Keratinocyte (primary cell): ENCODE measurements at regions not wholly inside any gene's neighbourhood (a gene's known extent, or its start where the extent isn't known, plus 50 kb on each side); places are given as distances from the start of the nearest gene placed in this dataset.

Source experiments
- DNase-seq: peaks from one replicate; pipeline ENCODE4 v3.0.0-alpha.2; 2011; ENCODE audit warnings: low read depth, missing footprints, low spot score
- FAIRE-seq: peaks from 2 replicates; lab custom pipeline; 2011; peaks lifted over from hg19 to GRCh38; lab: Jason Lieb, UNC
- H2AFZ ChIP-seq: 2 replicates; pipeline ENCODE4 v1.6.0; 2012; ENCODE audit warnings: low read length, control low read depth, inconsistent platforms; ENCODE audit not compliant: control insufficient read depth
- H3K27ac ChIP-seq: 2 replicates; pipeline ENCODE4 v1.5.1; 2011; ENCODE audit warnings: low read length; ENCODE audit not compliant: control insufficient read depth, insufficient read depth
- H3K27me3 ChIP-seq: 3 replicates; pipeline ENCODE4 v1.6.0; 2011; ENCODE audit warnings: low read length; ENCODE audit not compliant: control insufficient read depth, insufficient read depth; ENCODE audit errors: extremely low read depth
- H3K36me3 ChIP-seq, 2 experiments: 2 replicates in 1 of 2; 3 replicates in 1 of 2; pipeline ENCODE4 v1.5.1; 2011; ENCODE audit warnings: low read length in 2 of 2, mild to moderate bottlenecking in 1 of 2; ENCODE audit not compliant: control insufficient read depth in 2 of 2, insufficient read depth in 2 of 2; ENCODE audit errors: extremely low read depth in 1 of 2
- H3K4me1 ChIP-seq: 3 replicates; pipeline ENCODE4 v1.5.1; 2011; ENCODE audit warnings: low read length; ENCODE audit not compliant: control insufficient read depth, insufficient read depth; ENCODE audit errors: extremely low read depth
- H3K4me2 ChIP-seq: 3 replicates; pipeline ENCODE4 v1.6.0; 2011; ENCODE audit warnings: low read depth, low read length; ENCODE audit not compliant: control insufficient read depth, insufficient read depth; ENCODE audit errors: extremely low read depth
- H3K4me3 ChIP-seq, 3 experiments: fragments of 200-600 bp in 1 of 3; sonication (generic) in 1 of 3; 2 replicates in 2 of 3; 3 replicates in 1 of 3; pipeline ENCODE4 v1.5.1; 2011 to 2016; ENCODE audit warnings: low read length in 3 of 3, mild to moderate bottlenecking in 3 of 3, control low read depth in 2 of 3, inconsistent platforms in 1 of 3, low read depth in 1 of 3, mixed read lengths in 1 of 3, mixed run types in 1 of 3, moderate library complexity in 1 of 3; ENCODE audit not compliant: control insufficient read depth in 2 of 3, insufficient read depth in 2 of 3; ENCODE audit errors: extremely low read depth in 1 of 3
- H3K79me2 ChIP-seq: 2 replicates; pipeline ENCODE4 v1.6.0; 2012; ENCODE audit warnings: low read length; ENCODE audit not compliant: control insufficient read depth, insufficient read depth
- H3K9ac ChIP-seq: 3 replicates; pipeline ENCODE4 v1.6.0; 2011; ENCODE audit warnings: low read length; ENCODE audit not compliant: control insufficient read depth, insufficient read depth; ENCODE audit errors: extremely low read depth
- H3K9me1 ChIP-seq: 3 replicates; pipeline ENCODE4 v1.6.0; 2011; ENCODE audit warnings: low read length; ENCODE audit not compliant: control insufficient read depth, insufficient read depth; ENCODE audit errors: extremely low read depth
- H3K9me3 ChIP-seq: 2 replicates; pipeline ENCODE4 v1.5.1; 2012; ENCODE audit warnings: low read depth, low read length; ENCODE audit not compliant: control insufficient read depth
- H4K20me1 ChIP-seq: 3 replicates; pipeline ENCODE4 v1.6.0; 2011; ENCODE audit warnings: low read length; ENCODE audit not compliant: control insufficient read depth, insufficient read depth; ENCODE audit errors: extremely low read depth
- EZH2 ChIP-seq: IDR thresholded peaks from one replicate; pipeline ENCODE4 v1.6.1; 2012; ENCODE audit warnings: inconsistent platforms, mild to moderate bottlenecking, low read length, moderate library complexity
- dilution Hi-C: fragments of 300-500 bp; cut with MboI; formaldehyde crosslinking; loops from one replicate; pipeline ENCODE4 v1.7.0; 2020; ENCODE audit warnings: low sequenced_read_pairs; ENCODE audit not compliant: extremely low pct_ligation_motif_present
- TF ChIP-seq, protein P1 (sequence below), 3 experiments: IDR thresholded peaks in 1 of 3; conservative IDR thresholded peaks in 1 of 3; optimal IDR thresholded peaks in 1 of 3; 2 replicates in 2 of 3; 3 replicates in 1 of 3; pipeline versions ENCODE3 to v1.5.1; 2011; ENCODE audit warnings: low read length in 3 of 3, mild to moderate bottlenecking in 3 of 3, moderate library complexity in 2 of 3, control low read depth in 1 of 3, inconsistent platforms in 1 of 3; ENCODE audit not compliant: insufficient read depth in 2 of 3; ENCODE audit errors: extremely low read depth in 1 of 3

DNA sequence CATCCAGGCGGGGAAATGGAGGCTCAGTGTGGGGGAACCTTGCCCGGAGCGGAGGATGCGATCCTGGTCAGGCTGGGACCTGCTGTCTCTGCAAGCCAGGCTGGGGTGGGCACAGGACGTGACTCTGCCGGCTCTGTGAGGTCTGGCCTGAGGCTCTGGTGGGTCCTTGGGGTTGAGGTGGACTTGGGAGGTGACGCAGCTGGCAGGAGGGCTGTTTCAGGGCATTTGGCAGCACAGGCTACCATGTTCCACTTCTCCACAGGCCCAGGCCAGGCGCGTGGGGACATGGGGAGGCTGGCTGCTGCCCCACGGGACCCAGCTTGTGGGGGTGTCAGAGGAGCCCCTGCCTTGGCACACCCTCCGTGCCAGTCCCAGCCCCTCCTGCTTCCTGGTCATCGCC lies 1199.7 kb downstream of the BRD1 start:
- DNase-seq (no peak), FAIRE-seq (no peak)
- peaks cover 15% of the 10 kb centered on the region for H3K9me3 ChIP-seq
- no peaks in the 10 kb centered on the region for H3K9me1 ChIP-seq
- H3K4me3 ChIP-seq = no peak overlapping the region
- H3K79me2 ChIP-seq = no peaks in the 10 kb centered on the region
- H2AFZ ChIP-seq = no peak overlapping the region
- H3K27ac ChIP-seq = no peak overlapping the region
- no peaks in the 10 kb centered on the region for H3K36me3 ChIP-seq
- no peaks in the 10 kb centered on the region for H3K4me1 ChIP-seq
- TF ChIP-seq, protein P1, sequence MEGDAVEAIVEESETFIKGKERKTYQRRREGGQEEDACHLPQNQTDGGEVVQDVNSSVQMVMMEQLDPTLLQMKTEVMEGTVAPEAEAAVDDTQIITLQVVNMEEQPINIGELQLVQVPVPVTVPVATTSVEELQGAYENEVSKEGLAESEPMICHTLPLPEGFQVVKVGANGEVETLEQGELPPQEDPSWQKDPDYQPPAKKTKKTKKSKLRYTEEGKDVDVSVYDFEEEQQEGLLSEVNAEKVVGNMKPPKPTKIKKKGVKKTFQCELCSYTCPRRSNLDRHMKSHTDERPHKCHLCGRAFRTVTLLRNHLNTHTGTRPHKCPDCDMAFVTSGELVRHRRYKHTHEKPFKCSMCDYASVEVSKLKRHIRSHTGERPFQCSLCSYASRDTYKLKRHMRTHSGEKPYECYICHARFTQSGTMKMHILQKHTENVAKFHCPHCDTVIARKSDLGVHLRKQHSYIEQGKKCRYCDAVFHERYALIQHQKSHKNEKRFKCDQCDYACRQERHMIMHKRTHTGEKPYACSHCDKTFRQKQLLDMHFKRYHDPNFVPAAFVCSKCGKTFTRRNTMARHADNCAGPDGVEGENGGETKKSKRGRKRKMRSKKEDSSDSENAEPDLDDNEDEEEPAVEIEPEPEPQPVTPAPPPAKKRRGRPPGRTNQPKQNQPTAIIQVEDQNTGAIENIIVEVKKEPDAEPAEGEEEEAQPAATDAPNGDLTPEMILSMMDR (optimal IDR thresholded peaks at IDR 0.05 in 1 of 3, IDR thresholded peaks at IDR 0.05 in 1 of 3, conservative IDR thresholded peaks at IDR 0.05 in 1 of 3; ENCODE audit: extremely low read depth in 1 of 3, insufficient read depth in 2 of 3, low read length in 3 of 3) = no peak
- TF ChIP-seq EZH2 = no peak
- H3K27me3 ChIP-seq = no peaks in the 10 kb centered on the region
- no peak overlapping the region for H3K4me2 ChIP-seq
- dilution Hi-C loops = no loop called here
- no peaks in the 10 kb centered on the region for H4K20me1 ChIP-seq
- H3K9ac ChIP-seq = no peak overlapping the region

DNA sequence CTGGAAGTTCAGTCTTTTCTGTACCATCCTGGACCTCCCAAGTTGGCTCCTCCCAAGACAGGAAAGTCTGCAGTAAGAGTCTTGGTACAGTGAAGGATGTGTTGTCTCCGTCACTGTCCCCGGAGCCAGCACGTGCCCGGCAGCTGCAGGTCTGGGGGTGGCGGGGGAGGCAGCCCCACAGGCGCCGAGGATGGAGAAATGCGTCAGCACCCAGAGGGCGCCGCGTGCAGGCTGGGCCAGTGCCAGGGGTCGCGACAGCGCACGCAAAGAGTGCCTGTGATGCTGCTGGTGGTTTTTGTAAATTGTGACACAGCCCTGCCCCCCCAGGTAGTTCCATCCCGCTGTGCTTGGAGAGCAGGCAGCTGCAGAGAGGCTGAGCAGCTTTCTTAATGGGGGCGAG lies 1200.5 kb downstream of the BRD1 start:
- Histone ChIP-seq H2AFZ (no peak overlapping the region), H3K27ac (no peak overlapping the region), H3K4me2 (no peak overlapping the region), H3K36me3 (no peaks in the 10 kb centered on the region), H3K4me3 (no peak overlapping the region), H3K27me3 (no peaks in the 10 kb centered on the region), H4K20me1 (no peaks in the 10 kb centered on the region), H3K4me1 (no peaks in the 10 kb centered on the region), H3K9me3 (peaks cover 19% of the 10 kb centered on the region), H3K9ac (no peak overlapping the region), H3K79me2 (no peaks in the 10 kb centered on the region), H3K9me1 (no peaks in the 10 kb centered on the region)
- TF ChIP-seq, protein P1 (optimal IDR thresholded peaks at IDR 0.05 in 1 of 3, IDR thresholded peaks at IDR 0.05 in 1 of 3, conservative IDR thresholded peaks at IDR 0.05 in 1 of 3; ENCODE audit: extremely low read depth in 1 of 3, insufficient read depth in 2 of 3, low read length in 3 of 3) = no peak
- no peak for TF ChIP-seq EZH2
- dilution Hi-C loops = no loop called here
- no peak for FAIRE-seq
- DNase-seq = no peak
